Mammary epithelial cell (primary cell): ENCODE measurements at regions not wholly inside any gene's neighbourhood (a gene's known extent, or its start where the extent isn't known, plus 50 kb on each side); places are given as distances from the start of the nearest gene placed in this dataset.

Experiments used
- EZH2 ChIP-seq: IDR thresholded peaks from 2 replicates; pipeline ENCODE4 v1.6.1; 2012; ENCODE audit warnings: low read length, inconsistent platforms, borderline replicate concordance
- TF ChIP-seq, protein P1 (sequence below), 2 donors: IDR thresholded peaks in 1 of 2; conservative IDR thresholded peaks in 1 of 2; 2 replicates each; pipeline ENCODE4 v1.5.1; 2011 to 2012; ENCODE audit warnings: inconsistent platforms in 2 of 2, low read length in 2 of 2, mild to moderate bottlenecking in 2 of 2, control low read depth in 1 of 2, low read depth in 1 of 2; ENCODE audit not compliant: insufficient read depth in 1 of 2; ENCODE audit errors: extremely low read depth in 1 of 2

- TF ChIP-seq, protein P1, sequence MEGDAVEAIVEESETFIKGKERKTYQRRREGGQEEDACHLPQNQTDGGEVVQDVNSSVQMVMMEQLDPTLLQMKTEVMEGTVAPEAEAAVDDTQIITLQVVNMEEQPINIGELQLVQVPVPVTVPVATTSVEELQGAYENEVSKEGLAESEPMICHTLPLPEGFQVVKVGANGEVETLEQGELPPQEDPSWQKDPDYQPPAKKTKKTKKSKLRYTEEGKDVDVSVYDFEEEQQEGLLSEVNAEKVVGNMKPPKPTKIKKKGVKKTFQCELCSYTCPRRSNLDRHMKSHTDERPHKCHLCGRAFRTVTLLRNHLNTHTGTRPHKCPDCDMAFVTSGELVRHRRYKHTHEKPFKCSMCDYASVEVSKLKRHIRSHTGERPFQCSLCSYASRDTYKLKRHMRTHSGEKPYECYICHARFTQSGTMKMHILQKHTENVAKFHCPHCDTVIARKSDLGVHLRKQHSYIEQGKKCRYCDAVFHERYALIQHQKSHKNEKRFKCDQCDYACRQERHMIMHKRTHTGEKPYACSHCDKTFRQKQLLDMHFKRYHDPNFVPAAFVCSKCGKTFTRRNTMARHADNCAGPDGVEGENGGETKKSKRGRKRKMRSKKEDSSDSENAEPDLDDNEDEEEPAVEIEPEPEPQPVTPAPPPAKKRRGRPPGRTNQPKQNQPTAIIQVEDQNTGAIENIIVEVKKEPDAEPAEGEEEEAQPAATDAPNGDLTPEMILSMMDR (conservative IDR thresholded peaks at IDR 0.05 in 1 of 2, IDR thresholded peaks at IDR 0.05 in 1 of 2; ENCODE audit: extremely low read depth in 1 of 2, insufficient read depth in 1 of 2, low read depth in 1 of 2, low read length in 2 of 2) = no peak
- TF ChIP-seq EZH2 = no peak
These were observed 516.9 kb upstream of the LARGE1 start for GRCh38 chr22:34437140-34437539.
